WTC11 (cell line): ENCODE measurements at regions not wholly inside any gene's neighbourhood (a gene's known extent, or its start where the extent isn't known, plus 50 kb on each side); places are given as distances from the start of the nearest gene placed in this dataset.

ENCODE experiments used
- ATAC-seq: fragments of 200-7000 bp; cut with Tn5 transposase; 2 replicates; pipeline ENCODE4 v1.10.0; 2021; ENCODE audit warnings: mild to moderate bottlenecking, moderate library complexity
- CTCF ChIA-PET: fragments of 300-600 bp; sonication (Branson Sonifier 250); formaldehyde crosslinking; loops from one replicate; lab custom pipeline; 2021; ENCODE audit warnings: antibody characterized with exemption; lab: Charles Lee
- POLR2A ChIA-PET: fragments of 350-600 bp; sonication (Branson Sonifier 250); formaldehyde crosslinking; loops from one replicate; lab custom pipeline; 2021; ENCODE audit warnings: antibody characterized with exemption; lab: Charles Lee
- DNase-seq: peaks from one replicate; pipeline ENCODE4 v3.0.0; 2021; ENCODE audit warnings: low spot score
- H3K27ac Mint-ChIP-seq: 2 replicates; pipeline ENCODE4 v1.8.0; 2021; ENCODE audit warnings: mixed read lengths
- H3K27me3 Mint-ChIP-seq: 2 replicates; pipeline ENCODE4 v1.8.0; 2021; ENCODE audit warnings: low read depth, mild to moderate bottlenecking, moderate library complexity, mixed read lengths
- H3K36me3 Mint-ChIP-seq: 2 replicates; pipeline ENCODE4 v1.8.0; 2021; ENCODE audit warnings: mixed read lengths
- H3K4me1 Mint-ChIP-seq: 2 replicates; pipeline ENCODE4 v1.8.0; 2022; ENCODE audit warnings: mixed read lengths
- H3K4me3 Mint-ChIP-seq: 2 replicates; pipeline ENCODE4 v1.8.0; 2021; ENCODE audit warnings: mild to moderate bottlenecking, moderate library complexity, mixed read lengths
- H3K9me3 Mint-ChIP-seq: 2 replicates; pipeline ENCODE4 v1.8.0; 2021; ENCODE audit warnings: mixed read lengths
- AR ChIP-seq: fragments of 250-450 bp; sonication (Bioruptor Pico); IDR thresholded peaks from 2 replicates; pipeline ENCODE4 v1.9.0; 2021; ENCODE audit warnings: mild to moderate bottlenecking
- CREM ChIP-seq: sonication (generic); formaldehyde crosslinking; IDR thresholded peaks from 2 replicates; pipeline ENCODE4 v1.8.1; 2022; ENCODE audit warnings: mild to moderate bottlenecking, missing genetic modification reagents, moderate library complexity
- FOXP4 ChIP-seq: sonication (generic); formaldehyde crosslinking; IDR thresholded peaks from 2 replicates; pipeline ENCODE4 v1.8.0; 2022; ENCODE audit warnings: mild to moderate bottlenecking, missing genetic modification reagents
- JAZF1 ChIP-seq: fragments of 250-450 bp; sonication (Bioruptor Pico); IDR thresholded peaks from 2 replicates; pipeline ENCODE4 v1.9.0; 2021; ENCODE audit warnings: moderate library complexity, mild to moderate bottlenecking, inconsistent platforms
- OVOL2 ChIP-seq: fragments of 250-450 bp; sonication (Bioruptor Pico); IDR thresholded peaks from 2 replicates; pipeline ENCODE4 v1.9.0; 2021; ENCODE audit warnings: mild to moderate bottlenecking, borderline replicate concordance
- RORB ChIP-seq: fragments of 250-450 bp; sonication (Bioruptor Pico); IDR thresholded peaks from 2 replicates; pipeline ENCODE4 v1.9.0; 2021; ENCODE audit warnings: mild to moderate bottlenecking
- SMAD3 ChIP-seq: sonication (generic); formaldehyde crosslinking; IDR thresholded peaks from 2 replicates; pipeline ENCODE4 v1.8.0; 2022; ENCODE audit warnings: missing genetic modification reagents, mild to moderate bottlenecking, borderline replicate concordance
- STAT6 ChIP-seq: sonication (generic); formaldehyde crosslinking; conservative IDR thresholded peaks from 2 replicates; pipeline ENCODE4 v1.8.1; 2023; ENCODE audit warnings: mild to moderate bottlenecking, low read depth, missing genetic modification reagents, moderate library complexity
- ZNF138 ChIP-seq: sonication (generic); formaldehyde crosslinking; conservative IDR thresholded peaks from 2 replicates; pipeline ENCODE4 v1.8.1; 2022; ENCODE audit warnings: mild to moderate bottlenecking, moderate library complexity, missing genetic modification reagents
- ZNF232 ChIP-seq: sonication (generic); formaldehyde crosslinking; IDR thresholded peaks from 2 replicates; pipeline ENCODE4 v1.8.0; 2022; ENCODE audit warnings: mild to moderate bottlenecking, missing genetic modification reagents
- ZNF423 ChIP-seq: fragments of 250-450 bp; sonication (Bioruptor Pico); IDR thresholded peaks from 2 replicates; pipeline ENCODE4 v2.1.2; 2022; ENCODE audit warnings: mild to moderate bottlenecking, moderate library complexity
- TF ChIP-seq, protein P1 (sequence below): fragments of 250-450 bp; sonication (Bioruptor Pico); IDR thresholded peaks from 2 replicates; pipeline ENCODE4 v1.9.0; 2021; ENCODE audit warnings: mild to moderate bottlenecking
- TF ChIP-seq, protein P2 (sequence below): sonication (generic); formaldehyde crosslinking; IDR thresholded peaks from 2 replicates; pipeline ENCODE4 v1.8.0; 2022; ENCODE audit warnings: mild to moderate bottlenecking, missing genetic modification reagents
- TF ChIP-seq, protein P3 (sequence below): sonication (generic); formaldehyde crosslinking; IDR thresholded peaks from 2 replicates; pipeline ENCODE4 v1.8.1; 2022; ENCODE audit warnings: mild to moderate bottlenecking, missing genetic modification reagents, moderate library complexity, borderline replicate concordance
- TF ChIP-seq, protein P4 (sequence below): sonication (generic); formaldehyde crosslinking; IDR thresholded peaks from 2 replicates; pipeline ENCODE4 v1.8.1; 2022; ENCODE audit warnings: mild to moderate bottlenecking, moderate library complexity, missing genetic modification reagents
- TF ChIP-seq, protein P5 (sequence below): sonication (generic); formaldehyde crosslinking; IDR thresholded peaks from 2 replicates; pipeline ENCODE4 v1.8.0; 2022; ENCODE audit warnings: mild to moderate bottlenecking, missing genetic modification reagents

DNA sequence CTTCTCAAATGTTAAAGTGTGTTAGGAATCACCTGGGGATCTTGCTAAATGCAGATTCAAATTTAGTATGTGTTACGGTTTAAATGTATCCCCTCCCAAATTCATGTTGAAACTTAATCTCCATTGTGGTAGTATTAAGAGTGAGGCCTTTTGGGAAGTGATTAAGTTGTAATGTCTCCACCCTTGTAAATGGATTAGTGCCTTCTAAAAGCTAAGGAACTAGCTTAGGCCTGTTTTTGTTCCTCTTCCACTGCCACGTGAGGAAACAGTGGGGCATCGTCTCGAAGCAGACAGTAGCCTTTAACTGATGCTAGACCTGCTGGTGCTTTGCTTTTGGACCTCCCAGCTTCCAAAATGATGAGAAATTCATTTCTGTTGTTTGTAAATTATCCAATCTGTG is 52.3 kb upstream of the SEMA3D start:
- TF ChIP-seq, protein P1, sequence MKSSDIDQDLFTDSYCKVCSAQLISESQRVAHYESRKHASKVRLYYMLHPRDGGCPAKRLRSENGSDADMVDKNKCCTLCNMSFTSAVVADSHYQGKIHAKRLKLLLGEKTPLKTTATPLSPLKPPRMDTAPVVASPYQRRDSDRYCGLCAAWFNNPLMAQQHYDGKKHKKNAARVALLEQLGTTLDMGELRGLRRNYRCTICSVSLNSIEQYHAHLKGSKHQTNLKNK = no peak
- no peak for TF ChIP-seq ZNF138
- no peak for TF ChIP-seq FOXP4
- TF ChIP-seq, protein P2, sequence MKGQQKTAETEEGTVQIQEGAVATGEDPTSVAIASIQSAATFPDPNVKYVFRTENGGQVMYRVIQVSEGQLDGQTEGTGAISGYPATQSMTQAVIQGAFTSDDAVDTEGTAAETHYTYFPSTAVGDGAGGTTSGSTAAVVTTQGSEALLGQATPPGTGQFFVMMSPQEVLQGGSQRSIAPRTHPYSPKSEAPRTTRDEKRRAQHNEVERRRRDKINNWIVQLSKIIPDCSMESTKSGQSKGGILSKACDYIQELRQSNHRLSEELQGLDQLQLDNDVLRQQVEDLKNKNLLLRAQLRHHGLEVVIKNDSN (CRISPR knock-in tag) = no peak
- TF ChIP-seq, protein P3, sequence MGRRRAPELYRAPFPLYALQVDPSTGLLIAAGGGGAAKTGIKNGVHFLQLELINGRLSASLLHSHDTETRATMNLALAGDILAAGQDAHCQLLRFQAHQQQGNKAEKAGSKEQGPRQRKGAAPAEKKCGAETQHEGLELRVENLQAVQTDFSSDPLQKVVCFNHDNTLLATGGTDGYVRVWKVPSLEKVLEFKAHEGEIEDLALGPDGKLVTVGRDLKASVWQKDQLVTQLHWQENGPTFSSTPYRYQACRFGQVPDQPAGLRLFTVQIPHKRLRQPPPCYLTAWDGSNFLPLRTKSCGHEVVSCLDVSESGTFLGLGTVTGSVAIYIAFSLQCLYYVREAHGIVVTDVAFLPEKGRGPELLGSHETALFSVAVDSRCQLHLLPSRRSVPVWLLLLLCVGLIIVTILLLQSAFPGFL (CRISPR knock-in tag) = no peak
- TF ChIP-seq CREM (CRISPR knock-in tag) = no peak
- TF ChIP-seq, protein P4, sequence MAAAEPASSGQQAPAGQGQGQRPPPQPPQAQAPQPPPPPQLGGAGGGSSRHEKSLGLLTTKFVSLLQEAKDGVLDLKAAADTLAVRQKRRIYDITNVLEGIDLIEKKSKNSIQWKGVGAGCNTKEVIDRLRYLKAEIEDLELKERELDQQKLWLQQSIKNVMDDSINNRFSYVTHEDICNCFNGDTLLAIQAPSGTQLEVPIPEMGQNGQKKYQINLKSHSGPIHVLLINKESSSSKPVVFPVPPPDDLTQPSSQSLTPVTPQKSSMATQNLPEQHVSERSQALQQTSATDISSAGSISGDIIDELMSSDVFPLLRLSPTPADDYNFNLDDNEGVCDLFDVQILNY = no peak
- TF ChIP-seq ZNF423 (CRISPR knock-in tag) = no peak
- TF ChIP-seq SMAD3 (CRISPR knock-in tag) = no peak
- TF ChIP-seq JAZF1 (CRISPR knock-in tag) = no peak
- no peak for TF ChIP-seq ZNF232
- TF ChIP-seq OVOL2 (CRISPR knock-in tag) = no peak
- TF ChIP-seq, protein P5, sequence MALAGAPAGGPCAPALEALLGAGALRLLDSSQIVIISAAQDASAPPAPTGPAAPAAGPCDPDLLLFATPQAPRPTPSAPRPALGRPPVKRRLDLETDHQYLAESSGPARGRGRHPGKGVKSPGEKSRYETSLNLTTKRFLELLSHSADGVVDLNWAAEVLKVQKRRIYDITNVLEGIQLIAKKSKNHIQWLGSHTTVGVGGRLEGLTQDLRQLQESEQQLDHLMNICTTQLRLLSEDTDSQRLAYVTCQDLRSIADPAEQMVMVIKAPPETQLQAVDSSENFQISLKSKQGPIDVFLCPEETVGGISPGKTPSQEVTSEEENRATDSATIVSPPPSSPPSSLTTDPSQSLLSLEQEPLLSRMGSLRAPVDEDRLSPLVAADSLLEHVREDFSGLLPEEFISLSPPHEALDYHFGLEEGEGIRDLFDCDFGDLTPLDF (CRISPR knock-in tag) = no peak
- no peak for TF ChIP-seq STAT6 (CRISPR knock-in tag)
- no peak for TF ChIP-seq RORB
- TF ChIP-seq AR (CRISPR knock-in tag) = no peak
- TF ChIP-seq, all 79 proteins: peak for 0
- CTCF ChIA-PET = interaction anchor here (0.5 kb wide), 1 partner anchor 1450 kb away, joined by 3 read pairs; no protein-coding TSS in a partner anchor
- H3K36me3 Mint-ChIP-seq = no peaks in the 10 kb centered on the region
- H3K4me1 Mint-ChIP-seq = no peaks in the 10 kb centered on the region
- H3K9me3 Mint-ChIP-seq = 0 out of 2 replicates have a peak, but pooled peaks cover 5% of the 10 kb centered on the region
- DNase-seq (no peak), ATAC-seq (no peak)
- POLR2A ChIA-PET = no interaction called here
- H3K27ac Mint-ChIP-seq = no peak overlapping the region
- H3K4me3 Mint-ChIP-seq = no peak overlapping the region
- no peaks in the 10 kb centered on the region for H3K27me3 Mint-ChIP-seq
